SK-N-SH treated with all-trans-retinoic acid at 6 μM for 48 hours (cell line): ENCODE measurements at regions not wholly inside any gene's neighbourhood (a gene's known extent, or its start where the extent isn't known, plus 50 kb on each side); places are given as distances from the start of the nearest gene placed in this dataset.
"Not testable (repeated sequence)": the region's sequence is repeated elsewhere in the genome, so short reads cannot be mapped to it uniquely, and the experiment has no call there.

Experiments
- ATAC-seq: fragments of 200-7000 bp; cut with Tn5 transposase; 3 replicates; pipeline ENCODE4 v1.9.1; 2020; ENCODE audit warnings: mild to moderate bottlenecking, moderate library complexity
- ARNTL ChIP-seq: fragments of 450-650 bp; formaldehyde crosslinking; IDR thresholded peaks from 2 replicates; pipeline ENCODE4 v1.5.0; 2020; ENCODE audit warnings: low read depth, mild to moderate bottlenecking, moderate library complexity, borderline replicate concordance
- BACH2 ChIP-seq: fragments of 250-450 bp; sonication (Bioruptor Pico); IDR thresholded peaks from 2 replicates; pipeline ENCODE4 v1.9.0; 2021; ENCODE audit warnings: mild to moderate bottlenecking, borderline replicate concordance
- CREB5 ChIP-seq: fragments of 250-450 bp; sonication (Bioruptor Pico); IDR thresholded peaks from 2 replicates; pipeline ENCODE4 v1.5.1; 2020; ENCODE audit warnings: low read depth, mild to moderate bottlenecking, moderate library complexity
- CSDC2 ChIP-seq: fragments of 250-450 bp; sonication (Bioruptor Pico); IDR thresholded peaks from 2 replicates; pipeline ENCODE4 v1.5.0; 2020; ENCODE audit warnings: mild to moderate bottlenecking, moderate library complexity
- ESRRG ChIP-seq: fragments of 250-450 bp; sonication (Bioruptor Pico); IDR thresholded peaks from 2 replicates; pipeline ENCODE4 v1.6.1; 2021; ENCODE audit warnings: mild to moderate bottlenecking
- GLIS3 ChIP-seq: fragments of 250-450 bp; sonication (Bioruptor Pico); IDR thresholded peaks from 2 replicates; pipeline ENCODE4 v1.5.0; 2020; ENCODE audit warnings: mild to moderate bottlenecking, moderate library complexity
- ISL1 ChIP-seq: fragments of 250-450 bp; sonication (Bioruptor Pico); IDR thresholded peaks from 2 replicates; pipeline ENCODE4 v2.1.2; 2022; ENCODE audit warnings: mild to moderate bottlenecking, moderate library complexity
- OSR1 ChIP-seq: fragments of 250-450 bp; sonication (Bioruptor Pico); IDR thresholded peaks from 2 replicates; pipeline ENCODE4 v1.8.0; 2022; ENCODE audit warnings: moderate library complexity, mild to moderate bottlenecking, inconsistent platforms
- PATZ1 ChIP-seq: fragments of 250-450 bp; sonication (Bioruptor Pico); IDR thresholded peaks from 2 replicates; pipeline ENCODE4 v1.8.0; 2020; ENCODE audit warnings: mild to moderate bottlenecking, moderate library complexity, borderline replicate concordance
- POU6F1 ChIP-seq: fragments of 250-450 bp; sonication (Bioruptor Pico); IDR thresholded peaks from 2 replicates; pipeline ENCODE4 v1.8.0; 2021; ENCODE audit warnings: low read depth, mild to moderate bottlenecking, moderate library complexity, borderline replicate concordance
- PPARA ChIP-seq: fragments of 250-450 bp; sonication (Bioruptor Pico); IDR thresholded peaks from 2 replicates; pipeline ENCODE4 v1.5.0; 2020; ENCODE audit warnings: mild to moderate bottlenecking, borderline replicate concordance
- RARB ChIP-seq: fragments of 250-450 bp; sonication (Bioruptor Pico); IDR thresholded peaks from 2 replicates; pipeline ENCODE4 v1.8.0; 2021; ENCODE audit warnings: mild to moderate bottlenecking, moderate library complexity
- SNAI2 ChIP-seq: fragments of 250-450 bp; sonication (Bioruptor Pico); IDR thresholded peaks from 2 replicates; pipeline ENCODE4 v1.5.0; 2020; ENCODE audit warnings: mild to moderate bottlenecking, moderate library complexity
- TCF4 ChIP-seq: fragments of 250-450 bp; sonication (Bioruptor Pico); IDR thresholded peaks from 2 replicates; pipeline ENCODE4 v1.8.0; 2021; ENCODE audit warnings: mild to moderate bottlenecking, moderate library complexity, borderline replicate concordance
- TOX ChIP-seq: fragments of 250-450 bp; sonication (Bioruptor Pico); IDR thresholded peaks from 2 replicates; pipeline ENCODE4 v1.8.0; 2021; ENCODE audit warnings: mild to moderate bottlenecking, moderate library complexity, borderline replicate concordance
- TSHZ2 ChIP-seq: fragments of 250-450 bp; sonication (Bioruptor Pico); IDR thresholded peaks from 2 replicates; pipeline ENCODE4 v1.5.0; 2020; ENCODE audit warnings: mild to moderate bottlenecking, moderate library complexity
- ZC3H10 ChIP-seq: fragments of 250-450 bp; sonication (Bioruptor Pico); IDR thresholded peaks from 2 replicates; pipeline ENCODE4 v1.5.1; 2021; ENCODE audit warnings: mild to moderate bottlenecking, moderate library complexity
- ZFP3 ChIP-seq: fragments of 250-450 bp; sonication (Bioruptor Pico); IDR thresholded peaks from 2 replicates; pipeline ENCODE4 v1.5.0; 2020; ENCODE audit warnings: mild to moderate bottlenecking, moderate library complexity
- ZFP30 ChIP-seq: fragments of 450-650 bp; formaldehyde crosslinking; IDR thresholded peaks from 2 replicates; pipeline ENCODE4 v1.5.0; 2022; ENCODE audit warnings: mild to moderate bottlenecking, moderate library complexity
- ZNF565 ChIP-seq: fragments of 450-650 bp; formaldehyde crosslinking; conservative IDR thresholded peaks from 2 replicates; pipeline ENCODE4 v1.5.0; 2020; ENCODE audit warnings: low read depth, mild to moderate bottlenecking, moderate library complexity
- ZNF70 ChIP-seq: fragments of 450-650 bp; formaldehyde crosslinking; IDR thresholded peaks from 2 replicates; pipeline ENCODE4 v1.5.0; 2020; ENCODE audit warnings: mild to moderate bottlenecking, moderate library complexity
- ZNF8 ChIP-seq: fragments of 450-650 bp; formaldehyde crosslinking; IDR thresholded peaks from 2 replicates; pipeline ENCODE4 v1.5.0; 2020; ENCODE audit warnings: mild to moderate bottlenecking, moderate library complexity

GRCh38 chr1:148290881-148291280 lies 138.8 kb upstream of the NBPF11 start (continued):
- TF ChIP-seq PATZ1: no peak
- TF ChIP-seq GLIS3 (CRISPR knock-in tag): no peak

- no peak for TF ChIP-seq ZNF565 (CRISPR knock-in tag)
- TF ChIP-seq ZNF8: no peak
- TF ChIP-seq GLIS3 (CRISPR knock-in tag): no peak
- no peak for TF ChIP-seq TCF4 (CRISPR knock-in tag)
- no peak for TF ChIP-seq ZFP30
- TF ChIP-seq CREB5 (CRISPR knock-in tag): no peak
- TF ChIP-seq ZC3H10 (CRISPR knock-in tag): no peak
- no peak for TF ChIP-seq OSR1
- TF ChIP-seq ZNF70: no peak
- TF ChIP-seq CSDC2 (CRISPR knock-in tag): no peak
- TF ChIP-seq, all 23 proteins: peak for 0
- ATAC-seq: no peak
Observed at GRCh38 chr1:148289647-148290046, 137.6 kb upstream of the NBPF11 start.

- ATAC-seq: not testable (repeated sequence)
Observed at GRCh38 chr1:148285946-148286345, 133.9 kb upstream of the NBPF11 start.

- peak; percentile 87 for ATAC-seq
Observed at GRCh38 chr1:148280831-148281572, 128.9 kb upstream of the NBPF11 start.

GRCh38 chr1:148279002-148279542 lies 127.0 kb upstream of the NBPF11 start:
- ATAC-seq: not testable (repeated sequence)

- not testable (repeated sequence) for ATAC-seq
Observed at GRCh38 chr1:148277865-148278279, 125.8 kb upstream of the NBPF11 start.

- not testable (repeated sequence) for ATAC-seq
Observed at GRCh38 chr1:148267066-148267465, 115.0 kb upstream of the NBPF11 start.

GRCh38 chr1:148264374-148265276 lies 112.5 kb upstream of the NBPF11 start:
- no peak for TF ChIP-seq ZNF565 (CRISPR knock-in tag)
- no peak for TF ChIP-seq TOX (CRISPR knock-in tag)
- TF ChIP-seq TSHZ2: no peak
- no peak for TF ChIP-seq BACH2 (CRISPR knock-in tag)
- TF ChIP-seq ESRRG: no peak
- no peak for TF ChIP-seq POU6F1
- no peak for TF ChIP-seq ZFP3
- TF ChIP-seq TCF4 (CRISPR knock-in tag): no peak
- no peak for TF ChIP-seq RARB (CRISPR knock-in tag)
- TF ChIP-seq ZNF8: no peak
- TF ChIP-seq PPARA (CRISPR knock-in tag): no peak
- TF ChIP-seq ARNTL (CRISPR knock-in tag): no peak
- no peak for TF ChIP-seq SNAI2 (CRISPR knock-in tag)
- TF ChIP-seq ISL1 (CRISPR knock-in tag): no peak
- no peak for TF ChIP-seq GLIS3 (CRISPR knock-in tag)
- TF ChIP-seq, all 23 proteins: peak for 0

More at GRCh38 chr1:148264374-148265276, 112.5 kb upstream of the NBPF11 start:
- ATAC-seq: peak; percentile 71
